C4-2B (cell line): ENCODE measurements at regions not wholly inside any gene's neighbourhood (a gene's known extent, or its start where the extent isn't known, plus 50 kb on each side); places are given as distances from the start of the nearest gene placed in this dataset.

Experiments used
- H3K27ac ChIP-seq: fragments of 450-650 bp; 2 replicates; pipeline ENCODE4 v1.5.1; 2017
- ZFX ChIP-seq: fragments of 450-650 bp; IDR thresholded peaks from 2 replicates; pipeline ENCODE4 v1.6.1; 2017
- TF ChIP-seq, protein P1 (sequence below): fragments of 450-650 bp; conservative IDR thresholded peaks from 2 replicates; pipeline ENCODE4 v1.5.1; 2017; ENCODE audit warnings: mild to moderate bottlenecking

DNA sequence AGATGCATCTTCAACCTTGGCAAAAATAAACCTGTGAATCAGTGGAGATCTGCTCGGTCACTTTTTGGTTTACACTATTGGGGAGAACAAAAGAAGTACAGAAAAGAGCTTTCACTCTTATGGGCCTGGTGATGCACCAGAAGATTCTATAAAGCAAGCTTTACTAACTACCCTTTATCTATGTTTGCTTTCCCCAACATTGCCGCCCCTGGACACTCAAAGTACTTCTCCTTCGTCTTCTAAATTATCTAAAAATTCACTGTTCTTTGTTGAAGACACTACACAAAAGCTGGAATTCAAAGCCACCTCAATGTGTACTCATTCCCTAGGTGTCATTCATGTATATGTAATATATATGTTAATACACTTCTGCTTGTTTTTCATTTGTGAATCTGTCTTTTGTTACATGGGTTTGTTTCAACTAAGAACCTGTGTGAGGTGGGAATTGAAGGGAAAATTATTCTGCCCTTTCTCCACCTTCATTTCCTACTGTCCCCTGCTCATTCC, 97.9 kb upstream of the BTN3A2 start:
- TF ChIP-seq ZFX, result no peak
- TF ChIP-seq, protein P1, sequence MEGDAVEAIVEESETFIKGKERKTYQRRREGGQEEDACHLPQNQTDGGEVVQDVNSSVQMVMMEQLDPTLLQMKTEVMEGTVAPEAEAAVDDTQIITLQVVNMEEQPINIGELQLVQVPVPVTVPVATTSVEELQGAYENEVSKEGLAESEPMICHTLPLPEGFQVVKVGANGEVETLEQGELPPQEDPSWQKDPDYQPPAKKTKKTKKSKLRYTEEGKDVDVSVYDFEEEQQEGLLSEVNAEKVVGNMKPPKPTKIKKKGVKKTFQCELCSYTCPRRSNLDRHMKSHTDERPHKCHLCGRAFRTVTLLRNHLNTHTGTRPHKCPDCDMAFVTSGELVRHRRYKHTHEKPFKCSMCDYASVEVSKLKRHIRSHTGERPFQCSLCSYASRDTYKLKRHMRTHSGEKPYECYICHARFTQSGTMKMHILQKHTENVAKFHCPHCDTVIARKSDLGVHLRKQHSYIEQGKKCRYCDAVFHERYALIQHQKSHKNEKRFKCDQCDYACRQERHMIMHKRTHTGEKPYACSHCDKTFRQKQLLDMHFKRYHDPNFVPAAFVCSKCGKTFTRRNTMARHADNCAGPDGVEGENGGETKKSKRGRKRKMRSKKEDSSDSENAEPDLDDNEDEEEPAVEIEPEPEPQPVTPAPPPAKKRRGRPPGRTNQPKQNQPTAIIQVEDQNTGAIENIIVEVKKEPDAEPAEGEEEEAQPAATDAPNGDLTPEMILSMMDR, result no peak; the same call in 1 of the 2 replicates
- H3K27ac ChIP-seq, result no peak overlapping the region

DNA sequence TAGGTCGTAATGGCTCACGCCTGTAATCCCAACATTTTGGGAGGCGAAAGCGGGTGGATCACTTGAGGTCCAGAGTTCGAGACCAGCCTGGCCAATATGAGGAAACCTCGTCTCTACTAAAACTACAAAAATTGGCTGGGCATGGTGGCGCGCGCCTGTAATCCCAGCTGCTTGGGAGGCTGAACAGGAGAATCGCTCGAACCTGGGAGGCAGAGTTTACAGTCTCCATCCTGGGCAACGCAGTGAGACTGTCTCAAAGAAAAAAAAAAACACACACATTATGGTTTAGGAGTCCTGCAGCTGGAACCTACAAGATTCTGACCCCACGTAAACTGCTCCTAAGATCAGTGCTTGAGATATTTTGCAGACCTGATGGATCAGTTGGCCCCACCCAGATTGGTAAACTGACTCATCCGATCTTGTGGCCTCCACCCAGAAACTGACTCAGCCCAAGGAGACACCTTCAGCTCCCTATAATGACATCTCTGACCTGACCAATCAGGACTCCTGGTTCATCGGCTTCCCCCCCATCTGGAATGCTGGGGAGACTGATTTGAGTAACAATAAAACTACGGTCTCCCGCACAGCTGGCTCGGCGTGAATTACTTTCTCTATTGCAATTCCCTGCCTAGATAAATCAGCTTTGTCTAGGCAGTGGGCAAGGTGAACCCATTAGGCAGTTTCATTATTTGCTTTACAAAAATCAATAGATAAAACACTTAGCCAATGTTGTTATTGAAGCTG, 96.2 kb upstream of the BTN3A2 start:
- no peak overlapping the region for H3K27ac ChIP-seq
- TF ChIP-seq ZFX, result no peak
- TF ChIP-seq, protein P1, result no peak

DNA sequence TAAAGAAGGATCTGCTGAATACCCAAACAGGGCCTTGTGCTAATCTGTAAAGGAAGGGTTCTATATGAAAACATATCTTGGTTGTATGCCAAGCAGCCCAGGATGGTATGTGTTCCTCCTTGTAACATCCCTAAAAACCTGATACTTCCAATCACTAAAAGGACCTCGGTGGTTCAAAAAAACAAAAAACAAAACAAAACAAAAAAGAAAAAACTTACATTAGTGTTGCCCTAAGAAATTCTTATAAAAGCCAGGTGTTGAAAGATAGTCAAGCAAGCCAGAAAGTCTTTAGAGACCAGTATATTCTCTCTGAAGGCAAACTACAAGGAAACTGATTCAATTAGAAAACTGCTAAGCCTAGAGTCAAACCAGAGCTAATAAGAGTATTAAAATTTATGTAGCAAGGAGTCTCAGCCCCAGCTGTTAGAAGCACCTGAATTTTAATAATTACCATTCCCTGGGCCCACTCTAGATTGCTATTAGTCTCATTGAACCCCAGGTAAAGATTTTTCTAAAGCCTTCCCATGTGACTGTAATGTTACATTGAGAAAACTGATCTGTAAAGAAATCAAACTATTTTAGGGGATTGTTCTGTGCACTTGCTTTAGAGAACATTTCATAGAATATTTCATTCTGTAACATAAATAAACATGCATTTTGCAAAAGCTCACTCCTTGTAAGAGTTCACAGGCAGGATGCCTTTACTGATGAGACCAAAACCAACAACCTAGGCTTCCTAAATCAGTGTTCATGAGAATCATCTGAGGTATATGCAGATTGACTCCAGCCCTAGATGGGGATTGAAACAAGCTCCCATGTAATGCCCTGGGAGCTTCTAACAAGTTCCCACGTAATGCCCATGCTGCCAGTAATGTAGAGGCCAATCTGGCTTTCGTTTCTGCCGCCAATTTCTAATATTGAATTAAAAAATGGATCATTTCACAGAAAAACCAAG, 95.2 kb upstream of the BTN3A2 start:
- TF ChIP-seq, protein P1, result no peak
- no peak for TF ChIP-seq ZFX
- H3K27ac ChIP-seq, result no peak overlapping the region

DNA sequence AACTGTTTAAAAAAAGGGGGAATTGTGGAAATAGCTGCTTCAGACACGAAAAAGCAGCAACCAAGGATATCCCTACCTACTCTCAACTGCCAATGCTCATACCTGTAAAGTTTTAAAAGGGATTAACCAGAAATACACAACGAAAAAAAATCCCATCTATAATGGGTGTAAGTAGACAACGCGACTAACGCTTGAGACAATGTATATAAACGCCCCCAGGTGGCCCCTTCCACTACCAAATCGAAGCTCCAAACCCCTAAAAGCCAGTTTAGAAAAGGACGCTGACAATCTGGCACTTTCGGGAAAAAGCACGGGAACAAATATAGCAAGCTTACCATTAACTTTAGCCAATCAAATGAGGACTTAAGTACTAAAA, 94.5 kb upstream of the BTN3A2 start:
- no peak for TF ChIP-seq ZFX
- TF ChIP-seq, protein P1, result no peak
- no peak overlapping the region for H3K27ac ChIP-seq

DNA sequence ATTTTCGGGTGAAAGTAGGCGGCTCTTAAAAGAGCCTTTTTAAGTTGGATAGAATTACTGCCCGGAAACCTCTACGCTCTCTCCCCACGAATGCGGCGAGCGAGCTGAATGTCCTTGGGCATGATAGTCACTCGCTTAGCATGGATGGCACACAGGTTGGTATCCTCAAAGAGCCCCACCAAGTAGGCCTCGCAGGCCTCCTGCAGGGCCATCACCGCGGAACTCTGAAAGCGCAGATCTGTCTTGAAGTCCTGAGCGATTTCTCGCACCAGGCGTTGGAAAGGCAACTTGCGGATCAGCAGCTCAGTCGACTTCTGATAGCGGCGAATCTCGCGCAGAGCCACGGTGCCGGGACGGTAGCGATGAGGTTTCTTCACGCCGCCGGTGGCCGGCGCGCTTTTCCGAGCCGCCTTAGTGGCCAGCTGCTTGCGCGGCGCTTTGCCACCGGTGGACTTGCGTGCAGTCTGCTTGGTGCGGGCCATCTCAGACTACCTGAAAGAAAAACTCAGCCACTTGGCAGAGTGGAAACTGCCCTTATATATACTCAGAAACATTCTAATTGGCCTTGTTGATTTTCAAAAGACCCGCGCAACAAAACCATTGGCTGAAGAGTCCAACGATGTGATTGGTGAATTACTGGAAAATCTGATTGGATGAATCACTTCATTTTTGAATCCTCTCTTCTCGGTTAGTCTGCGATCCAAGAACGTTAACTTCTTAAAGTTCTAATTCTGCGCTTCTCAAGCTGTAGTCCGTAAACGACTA, 93.9 kb upstream of the BTN3A2 start:
- no peak overlapping the region for H3K27ac ChIP-seq

DNA sequence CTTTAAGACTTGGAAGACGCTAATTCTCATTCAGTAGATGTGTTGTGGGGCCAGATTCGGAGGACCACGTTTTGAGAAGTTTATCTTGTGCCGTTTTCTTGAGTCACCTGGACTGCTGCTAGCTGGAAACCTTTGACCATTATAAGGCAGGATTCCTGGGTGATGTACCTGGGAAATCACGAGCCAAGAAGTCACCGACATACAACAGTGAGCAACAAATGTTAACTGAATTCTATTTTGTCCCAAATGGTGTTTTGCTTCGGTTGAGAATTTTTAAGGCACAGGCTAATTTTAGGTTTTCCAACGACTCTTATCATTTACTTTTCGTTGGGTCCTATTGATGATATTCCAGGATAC, 93.4 kb upstream of the BTN3A2 start:
- TF ChIP-seq, protein P1, result no peak
- H3K27ac ChIP-seq, result no peak overlapping the region

More for the DNA sequence above, 93.9 kb upstream of the BTN3A2 start:
- no peak for TF ChIP-seq ZFX
- TF ChIP-seq, protein P1, result no peak
